SK-N-SH (cell line): ENCODE measurements at regions not wholly inside any gene's neighbourhood (a gene's known extent, or its start where the extent isn't known, plus 50 kb on each side); places are given as distances from the start of the nearest gene placed in this dataset.

Experiments
- CTCF ChIA-PET: fragments of 300-600, 350-600 bp; formaldehyde crosslinking; extraction: SDS; loops from one replicate; lab custom pipeline; 2021; lab: Yijun Ruan, JAX
- POLR2A ChIA-PET: fragments of 350-600 bp; sonication (Branson Sonifier 250); formaldehyde crosslinking; extraction: SDS; loops from one replicate; lab custom pipeline; 2020; ENCODE audit warnings: antibody characterized with exemption, inconsistent platforms; lab: Yijun Ruan, JAX
- DNase-seq: peaks from one replicate; pipeline ENCODE4 v3.0.0; 2012
- H2AFZ ChIP-seq: fragments of 200-600 bp; sonication (generic); 2 replicates; pipeline ENCODE4 v1.8.1; 2016; ENCODE audit warnings: antibody characterized with exemption, mild to moderate bottlenecking, low read depth
- H3F3A ChIP-seq: fragments of 200-600 bp; sonication (generic); replicated peaks from 2 replicates; pipeline ENCODE3; 2016; ENCODE audit warnings: antibody characterized with exemption, mild to moderate bottlenecking; ENCODE audit not compliant: insufficient read depth
- H3K27ac ChIP-seq, 2 experiments: fragments of 200-500 bp in 1 of 2; fragments of 200-600 bp in 1 of 2; sonication (Bioruptor generic) in 1 of 2; sonication (generic), shearing (Covaris generic) in 1 of 2; 2 replicates each; pipeline versions ENCODE4 v1.5.1 to v1.6.1; 2014 to 2016; ENCODE audit warnings: low read depth in 2 of 2, inconsistent platforms in 1 of 2, low read length in 1 of 2, mild to moderate bottlenecking in 1 of 2, mixed read lengths in 1 of 2
- H3K27me3 ChIP-seq: fragments of 200-600 bp; sonication (generic), shearing (Covaris generic); 2 replicates; pipeline ENCODE4 v1.6.1; 2016; ENCODE audit warnings: mixed run types; ENCODE audit not compliant: insufficient read depth
- H3K36me3 ChIP-seq, 2 experiments: fragments of 200-500 bp in 1 of 2; fragments of 200-600 bp in 1 of 2; sonication (Bioruptor generic) in 1 of 2; sonication (generic) in 1 of 2; replicated peaks in 1 of 2; 2 replicates each; pipeline versions ENCODE3 to v1.5.1; 2014 to 2016; ENCODE audit warnings: low read length in 1 of 2, mild to moderate bottlenecking in 1 of 2; ENCODE audit not compliant: insufficient read depth in 2 of 2, control insufficient read depth in 1 of 2
- H3K4me1 ChIP-seq, 2 experiments: fragments of 200-500 bp in 1 of 2; fragments of 200-600 bp in 1 of 2; sonication (Bioruptor generic) in 1 of 2; sonication (generic), shearing (Covaris generic) in 1 of 2; 2 replicates each; pipeline versions ENCODE4 v1.5.1 to v1.6.1; 2014 to 2016; ENCODE audit warnings: low read depth in 1 of 2, low read length in 1 of 2, mixed run types in 1 of 2; ENCODE audit not compliant: insufficient read depth in 2 of 2, control insufficient read depth in 1 of 2
- H3K4me2 ChIP-seq: fragments of 200-600 bp; sonication (generic), shearing (Covaris generic); 2 replicates; pipeline ENCODE4 v1.6.1; 2017; ENCODE audit warnings: mixed run types
- H3K4me3 ChIP-seq, 2 experiments: fragments of 200-500 bp in 1 of 2; fragments of 200-600 bp in 1 of 2; sonication (Bioruptor generic) in 1 of 2; sonication (generic), shearing (Covaris generic) in 1 of 2; 2 replicates each; pipeline versions ENCODE4 v1.5.1 to v1.8.1; 2014 to 2016; ENCODE audit warnings: low read depth in 2 of 2, inconsistent platforms in 1 of 2, low read length in 1 of 2, mild to moderate bottlenecking in 1 of 2, mixed read lengths in 1 of 2, moderate library complexity in 1 of 2
- H3K79me2 ChIP-seq: fragments of 200-600 bp; sonication (generic); 2 replicates; pipeline ENCODE4 v1.8.1; 2017; ENCODE audit warnings: mild to moderate bottlenecking; ENCODE audit not compliant: insufficient read depth
- H3K9ac ChIP-seq: fragments of 200-600 bp; sonication (generic); 2 replicates; pipeline ENCODE4 v1.6.1; 2017; ENCODE audit warnings: mixed run types
- H3K9me2 ChIP-seq: fragments of 200-600 bp; sonication (generic); 2 replicates; pipeline ENCODE4 v1.6.1; 2017; ENCODE audit warnings: mixed run types
- H3K9me3 ChIP-seq: fragments of 200-600 bp; sonication (generic); 2 replicates; pipeline ENCODE4 v1.6.1; 2017; ENCODE audit warnings: mixed run types, mild to moderate bottlenecking, moderate library complexity
- H4K20me1 ChIP-seq: fragments of 200-600 bp; sonication (generic); 2 replicates; pipeline ENCODE4 v1.6.1; 2017; ENCODE audit warnings: mild to moderate bottlenecking, mixed run types; ENCODE audit not compliant: insufficient read depth
- CHD2 ChIP-seq: fragments of 150-350 bp; IDR thresholded peaks from 2 replicates; pipeline ENCODE4 v1.6.1; 2018; ENCODE audit warnings: low read length; ENCODE audit not compliant: partially characterized antibody
- ELF1 ChIP-seq: IDR thresholded peaks from 2 replicates; pipeline ENCODE4 v1.4.0; 2012
- EZH2phosphoT487 ChIP-seq: fragments of 200-600 bp; sonication (generic); IDR thresholded peaks from 2 replicates; pipeline ENCODE4 v1.6.1; 2017; ENCODE audit warnings: low read depth, mixed run types, mild to moderate bottlenecking, antibody characterized with exemption, moderate library complexity, borderline replicate concordance
- FOXM1 ChIP-seq: IDR thresholded peaks from 2 replicates; pipeline ENCODE4 v1.4.0; 2012; ENCODE audit warnings: low read depth, mild to moderate bottlenecking
- GABPA ChIP-seq: IDR thresholded peaks from 2 replicates; pipeline ENCODE4 v1.4.0; 2012; ENCODE audit warnings: low read depth, mild to moderate bottlenecking
- JUND ChIP-seq: IDR thresholded peaks from 2 replicates; pipeline ENCODE4 v1.4.0; 2012
- MEF2A ChIP-seq: IDR thresholded peaks from 2 replicates; pipeline ENCODE4 v1.4.0; 2012; ENCODE audit warnings: low read depth, borderline replicate concordance
- MXI1 ChIP-seq: IDR thresholded peaks from 2 replicates; pipeline ENCODE4 v1.6.1; 2012; ENCODE audit warnings: mild to moderate bottlenecking, low read depth, low read length, improper control_type of control experiment
- POLR2AphosphoS5 ChIP-seq: IDR thresholded peaks from 2 replicates; pipeline ENCODE4 v1.6.1; 2012; ENCODE audit warnings: low read depth, low read length
- RAD21 ChIP-seq: IDR thresholded peaks from 2 replicates; pipeline ENCODE4 v1.6.1; 2012; ENCODE audit warnings: mild to moderate bottlenecking, low read length
- REST ChIP-seq: IDR thresholded peaks from 2 replicates; pipeline ENCODE4 v1.6.1; 2012; ENCODE audit warnings: mild to moderate bottlenecking, low read depth, low read length, moderate library complexity
- TAF1 ChIP-seq: IDR thresholded peaks from 2 replicates; pipeline ENCODE4 v1.6.1; 2012; ENCODE audit warnings: low read depth, mild to moderate bottlenecking, low read length, moderate library complexity, borderline replicate concordance
- TCF12 ChIP-seq: IDR thresholded peaks from 2 replicates; pipeline ENCODE4 v1.4.0; 2012
- TEAD4 ChIP-seq: IDR thresholded peaks from 2 replicates; pipeline ENCODE4 v1.4.0; 2012; ENCODE audit warnings: mild to moderate bottlenecking, borderline replicate concordance; ENCODE audit not compliant: insufficient read depth
- USF2 ChIP-seq: fragments of 150-350 bp; IDR thresholded peaks from 2 replicates; pipeline ENCODE4 v1.6.1; 2017; ENCODE audit warnings: antibody characterized with exemption, low read length, low read depth, borderline replicate concordance
- WGBS: methylation state at CpG from one replicate; pipeline ENCODE4 v1.1.6; 2017; ENCODE audit warnings: low lambda C conversion rate; 5-methylcytosine and 5-hydroxymethylcytosine counted together
- TF ChIP-seq, protein P1 (sequence below): fragments of 150-350 bp; IDR thresholded peaks from 2 replicates; pipeline ENCODE4 v1.6.1; 2016; ENCODE audit warnings: mild to moderate bottlenecking, low read depth, low read length
- TF ChIP-seq, protein P2 (sequence below): IDR thresholded peaks from 2 replicates; pipeline ENCODE4; 2012

- Histone ChIP-seq H3K36me3 (no peaks in the 10 kb centered on the region), H3F3A (no peaks in the 10 kb centered on the region), H3K9me2 (no peaks in the 10 kb centered on the region), H3K4me3 (no peak overlapping the region), H4K20me1 (no peaks in the 10 kb centered on the region), H3K4me1 (no peaks in the 10 kb centered on the region), H3K9ac (no peak overlapping the region), H3K79me2 (no peaks in the 10 kb centered on the region), H3K9me3 (no peaks in the 10 kb centered on the region), H3K27me3 (no peaks in the 10 kb centered on the region), H3K27ac (no peak overlapping the region), H2AFZ (no peak overlapping the region), H3K4me2 (no peak overlapping the region)
- no peak for DNase-seq
- TF ChIP-seq ELF1 = no peak
- TF ChIP-seq, protein P1, sequence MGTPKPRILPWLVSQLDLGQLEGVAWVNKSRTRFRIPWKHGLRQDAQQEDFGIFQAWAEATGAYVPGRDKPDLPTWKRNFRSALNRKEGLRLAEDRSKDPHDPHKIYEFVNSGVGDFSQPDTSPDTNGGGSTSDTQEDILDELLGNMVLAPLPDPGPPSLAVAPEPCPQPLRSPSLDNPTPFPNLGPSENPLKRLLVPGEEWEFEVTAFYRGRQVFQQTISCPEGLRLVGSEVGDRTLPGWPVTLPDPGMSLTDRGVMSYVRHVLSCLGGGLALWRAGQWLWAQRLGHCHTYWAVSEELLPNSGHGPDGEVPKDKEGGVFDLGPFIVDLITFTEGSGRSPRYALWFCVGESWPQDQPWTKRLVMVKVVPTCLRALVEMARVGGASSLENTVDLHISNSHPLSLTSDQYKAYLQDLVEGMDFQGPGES = no peak
- no peak for TF ChIP-seq POLR2AphosphoS5
- TF ChIP-seq TAF1 = no peak
- no peak for TF ChIP-seq EZH2phosphoT487
- no peak for TF ChIP-seq TEAD4
- TF ChIP-seq CHD2 = no peak
- TF ChIP-seq GABPA = no peak
- TF ChIP-seq TCF12 = no peak
- TF ChIP-seq REST = no peak
- TF ChIP-seq, protein P2, sequence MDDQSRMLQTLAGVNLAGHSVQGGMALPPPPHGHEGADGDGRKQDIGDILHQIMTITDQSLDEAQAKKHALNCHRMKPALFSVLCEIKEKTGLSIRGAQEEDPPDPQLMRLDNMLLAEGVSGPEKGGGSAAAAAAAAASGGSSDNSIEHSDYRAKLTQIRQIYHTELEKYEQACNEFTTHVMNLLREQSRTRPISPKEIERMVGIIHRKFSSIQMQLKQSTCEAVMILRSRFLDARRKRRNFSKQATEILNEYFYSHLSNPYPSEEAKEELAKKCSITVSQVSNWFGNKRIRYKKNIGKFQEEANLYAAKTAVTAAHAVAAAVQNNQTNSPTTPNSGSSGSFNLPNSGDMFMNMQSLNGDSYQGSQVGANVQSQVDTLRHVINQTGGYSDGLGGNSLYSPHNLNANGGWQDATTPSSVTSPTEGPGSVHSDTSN = no peak
- ChIA-PET CTCF (no interaction called here), POLR2A (no interaction called here)
- WGBS = 0% methylated on average over 1 of the region's 1 CpG
These were observed 211.8 kb downstream of the DTHD1 start for GRCh38 chr4:36493251-36493650.

DNA sequence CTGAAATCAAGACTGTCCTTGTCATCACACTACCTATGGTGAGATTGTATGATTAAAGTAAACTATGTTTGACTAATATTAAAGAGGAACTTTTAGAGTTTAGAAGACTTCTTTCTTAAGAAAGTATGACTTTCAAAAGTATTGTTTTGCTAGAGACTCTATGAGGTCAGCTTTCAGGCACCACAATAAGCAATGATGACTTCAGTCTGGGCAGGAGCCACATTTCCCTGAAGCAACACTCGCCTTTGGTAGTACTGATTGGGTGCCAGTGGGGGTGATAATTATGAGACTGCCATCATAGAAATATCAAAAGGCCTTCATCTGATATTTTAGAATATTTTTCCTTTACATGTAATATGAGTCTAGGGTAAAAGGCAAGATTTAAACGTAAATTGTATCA is 212.6 kb downstream of the DTHD1 start:
- Histone ChIP-seq H3K4me3 (no peak overlapping the region), H4K20me1 (no peaks in the 10 kb centered on the region), H3K9me3 (no peaks in the 10 kb centered on the region), H3F3A (no peaks in the 10 kb centered on the region), H3K9ac (no peak overlapping the region), H2AFZ (no peak overlapping the region), H3K36me3 (no peaks in the 10 kb centered on the region), H3K4me2 (no peak overlapping the region), H3K79me2 (no peaks in the 10 kb centered on the region), H3K9me2 (no peaks in the 10 kb centered on the region), H3K27me3 (no peaks in the 10 kb centered on the region), H3K27ac (no peak overlapping the region), H3K4me1 (no peaks in the 10 kb centered on the region)
- 2% methylated on average over 2 of the region's 2 CpGs for WGBS
- no peak for DNase-seq
- POLR2A ChIA-PET = no interaction called here
- CTCF ChIA-PET = no interaction called here
- TF ChIP-seq FOXM1 (no peak), ELF1 (no peak), USF2 (no peak), MXI1 (no peak), JUND (no peak), RAD21 (no peak), MEF2A (no peak), TAF1 (no peak)
